ENCODE measurements at regions not wholly inside any gene's neighbourhood (a gene's known extent, or its start where the extent isn't known, plus 50 kb on each side); places are given as distances from the start of the nearest gene placed in this dataset.

GRCh38 chr1:99110140-99111041 lies 105.7 kb upstream of the PLPPR5 start:
- ChIA-PET RAD21 (ENCODE audit: unreplicated experiment) (no interaction called here), SMC1A (ENCODE audit: uncharacterized antibody, unreplicated experiment) (interaction anchor here (0.8 kb wide), 1 partner anchor 23 kb away, joined by 3 read pairs; no protein-coding TSS in a partner anchor), POLR2A (no interaction called here), CTCF (no interaction called here)
- Histone ChIP-seq H3K9ac (ENCODE audit: control insufficient read depth, insufficient read depth, low read length) (no peak overlapping the region), H2AFZ (ENCODE audit: control insufficient read depth, low read depth, low read length) (no peak overlapping the region), H3K4me2 (ENCODE audit: control insufficient read depth, insufficient read depth) (no peak overlapping the region), H3K27me3 (replicated peaks in 1 of 2; ENCODE audit: control insufficient read depth in 2 of 2, insufficient read depth in 2 of 2, low read length in 1 of 2) (no peaks in the 10 kb centered on the region), H4K20me1 (ENCODE audit: control insufficient read depth, insufficient read depth) (no peaks in the 10 kb centered on the region), H3K36me3 (ENCODE audit: control insufficient read depth in 2 of 2, insufficient read depth in 2 of 2, low read length in 1 of 2) (no peaks in the 10 kb centered on the region), H3K27ac (ENCODE audit: control insufficient read depth, insufficient read depth) (no peak overlapping the region), H3K4me1 (ENCODE audit: control insufficient read depth, insufficient read depth, low read length) (no peaks in the 10 kb centered on the region), H3K4me3 (no peak overlapping the region), H3K79me2 (ENCODE audit: control insufficient read depth, insufficient read depth, low read length) (no peaks in the 10 kb centered on the region), H3K9me3 (replicated peaks; ENCODE audit: control insufficient read depth, insufficient read depth, low read length) (no peaks in the 10 kb centered on the region)
- ATAC-seq = no peak
- in situ Hi-C loops (cut with MboI) (no loop called here), intact Hi-C loops (cut with micrococcal nuclease; ENCODE audit: unreplicated experiment) (no loop called here)
- FAIRE-seq = no peak
- no TSS peak for BruUV-seq (replicated peaks)
- DNase-seq (ENCODE audit: low read depth, low spot score) = no peak
- 19% methylated on average over 6 of the region's 6 CpGs for WGBS (ENCODE audit: insufficient coverage, insufficient replicate concordance, low lambda C conversion rate, missing lambda C conversion rate)
- TF ChIP-seq TCF3 (IDR thresholded peaks at IDR 0.05; ENCODE audit: borderline replicate concordance, insufficient read depth, low read depth, low read length) (no peak), KLF5 (IDR thresholded peaks at IDR 0.05; ENCODE audit: partially characterized antibody) (no peak), ZBTB40 (IDR thresholded peaks at IDR 0.05; ENCODE audit: borderline replicate concordance) (no peak), ZBTB33 (IDR thresholded peaks at IDR 0.05) (no peak), ATF7 (IDR thresholded peaks at IDR 0.05; ENCODE audit: low read depth) (no peak), PAX5 (IDR thresholded peaks at IDR 0.05; ENCODE audit: borderline replicate concordance, low read depth, low read length) (no peak), ZNF24 (IDR thresholded peaks at IDR 0.05) (no peak), EZH2 (IDR thresholded peaks at IDR 0.05; ENCODE audit: borderline replicate concordance, control insufficient read depth, low read depth, low read length) (no peak), HCFC1 (IDR thresholded peaks at IDR 0.05; ENCODE audit: low read length) (no peak), CUX1 (IDR thresholded peaks at IDR 0.05; ENCODE audit: insufficient replicate concordance, low read depth, low read length) (no peak)

Measured in GM12878 (cell line).